HL-60 (cell line): ENCODE measurements at regions not wholly inside any gene's neighbourhood (a gene's known extent, or its start where the extent isn't known, plus 50 kb on each side); places are given as distances from the start of the nearest gene placed in this dataset.
"Not testable (repeated sequence)": the region's sequence is repeated elsewhere in the genome, so short reads cannot be mapped to it uniquely, and the experiment has no call there.

ENCODE experiments used
- DNase-seq, 2 experiments: peaks; one replicate each; pipeline ENCODE4 v3.0.0-alpha.2; 2010 to 2020; ENCODE audit warnings: low read depth in 1 of 2, low spot score in 1 of 2
- H3K27ac ChIP-seq: fragments of 250-450 bp; sonication (Bioruptor Pico); replicated peaks from 2 replicates; pipeline ENCODE4 v1.5.1; 2020; ENCODE audit warnings: mild to moderate bottlenecking, moderate library complexity
- H3K27me3 ChIP-seq: fragments of 250-450 bp; sonication (Bioruptor Pico); 2 replicates; pipeline ENCODE4 v1.5.1; 2021; ENCODE audit warnings: mild to moderate bottlenecking, moderate library complexity; ENCODE audit not compliant: insufficient read depth, poor library complexity, severe bottlenecking
- H3K4me3 ChIP-seq: replicated peaks from 2 replicates; pipeline ENCODE4 v1.5.1; 2011; ENCODE audit warnings: mild to moderate bottlenecking, control low read depth, low read length; ENCODE audit not compliant: insufficient read depth
- CTCF ChIP-seq: IDR thresholded peaks from one replicate; pipeline ENCODE4 v1.5.1; 2011; ENCODE audit warnings: low read length, control low read depth, inconsistent platforms; ENCODE audit not compliant: insufficient read depth
- GABPA ChIP-seq: IDR thresholded peaks from 2 replicates; pipeline ENCODE4 v1.6.1; 2012; ENCODE audit warnings: low read depth
- POLR2AphosphoS5 ChIP-seq: IDR thresholded peaks from 2 replicates; pipeline ENCODE4 v1.6.1; 2012; ENCODE audit warnings: low read depth
- REST ChIP-seq: IDR thresholded peaks from 2 replicates; pipeline ENCODE4 v1.6.1; 2012; ENCODE audit warnings: low read depth; ENCODE audit not compliant: insufficient replicate concordance
- SPI1 ChIP-seq: IDR thresholded peaks from 2 replicates; pipeline ENCODE4 v1.6.1; 2012; ENCODE audit warnings: low read depth, mild to moderate bottlenecking, borderline replicate concordance

GRCh38 chr14:40362856-40363255 lies 930.6 kb upstream of the FBXO33 start:
- Histone ChIP-seq H3K27ac (no peak overlapping the region), H3K27me3 (no peaks in the 10 kb centered on the region), H3K4me3 (no peak overlapping the region)
- TF ChIP-seq REST (no peak), SPI1 (no peak), POLR2AphosphoS5 (no peak), CTCF (no peak), GABPA (no peak)
- DNase-seq, result no peak

GRCh38 chr14:40354754-40355153 lies 922.5 kb upstream of the FBXO33 start:
- Histone ChIP-seq H3K27ac (no peak overlapping the region), H3K27me3 (no peaks in the 10 kb centered on the region)
- no peak for DNase-seq

GRCh38 chr14:40348104-40348503 lies 915.9 kb upstream of the FBXO33 start:
- not testable (repeated sequence) for H3K4me3 ChIP-seq, H3K27me3 ChIP-seq, DNase-seq, H3K27ac ChIP-seq

More at GRCh38 chr14:40354754-40355153, 922.5 kb upstream of the FBXO33 start:
- no peak for TF ChIP-seq GABPA
- TF ChIP-seq CTCF, result no peak
- TF ChIP-seq REST, result no peak
- H3K4me3 ChIP-seq, result no peak overlapping the region

GRCh38 chr14:40347675-40348074 lies 915.4 kb upstream of the FBXO33 start:
- no peak overlapping the region for H3K4me3 ChIP-seq
- H3K27ac ChIP-seq, result no peak overlapping the region
- TF ChIP-seq GABPA (no peak), POLR2AphosphoS5 (no peak), REST (no peak), SPI1 (no peak), CTCF (no peak)
- H3K27me3 ChIP-seq, result no peaks in the 10 kb centered on the region
- DNase-seq, result no peak
